ENCODE measurements at regions not wholly inside any gene's neighbourhood (a gene's known extent, or its start where the extent isn't known, plus 50 kb on each side); places are given as distances from the start of the nearest gene placed in this dataset.

GRCh38 chr21:23281917-23282316 is 2283.7 kb downstream of the NCAM2 start:
- DNase-seq: no peak

GRCh38 chr21:23249760-23250159 is 2251.6 kb downstream of the NCAM2 start:
- no peak for DNase-seq

- peak; percentile 16 for DNase-seq
These were observed 2249.1 kb downstream of the NCAM2 start for GRCh38 chr21:23247334-23247733.

GRCh38 chr21:23245255-23245654 is 2247.0 kb downstream of the NCAM2 start:
- DNase-seq: no peak

- DNase-seq: no peak
These were observed 2225.7 kb downstream of the NCAM2 start for GRCh38 chr21:23223882-23224281.

GRCh38 chr21:23218667-23219066 is 2220.5 kb downstream of the NCAM2 start:
- DNase-seq: peak; percentile 5

- no peak for DNase-seq
These were observed 2219.4 kb downstream of the NCAM2 start for GRCh38 chr21:23217597-23217996.

- DNase-seq: no peak
These were observed 2217.1 kb downstream of the NCAM2 start for GRCh38 chr21:23215261-23215660.

Data from fibroblast of skin of right biceps (primary cell).